Activated CD4-positive, alpha-beta T cell treated with anti-CD3 and anti-CD28 coated beads, Interleukin-2, amount 50 U/mL, for 24 hours (primary cell): ENCODE measurements at regions not wholly inside any gene's neighbourhood (a gene's known extent, or its start where the extent isn't known, plus 50 kb on each side); places are given as distances from the start of the nearest gene placed in this dataset.

ENCODE experiments used
- DNase-seq, 2 donors: peaks; one replicate each; pipeline ENCODE4 v3.0.0-alpha.2; 2020; ENCODE audit warnings: low read depth in 1 of 2, low spot score in 1 of 2

DNA sequence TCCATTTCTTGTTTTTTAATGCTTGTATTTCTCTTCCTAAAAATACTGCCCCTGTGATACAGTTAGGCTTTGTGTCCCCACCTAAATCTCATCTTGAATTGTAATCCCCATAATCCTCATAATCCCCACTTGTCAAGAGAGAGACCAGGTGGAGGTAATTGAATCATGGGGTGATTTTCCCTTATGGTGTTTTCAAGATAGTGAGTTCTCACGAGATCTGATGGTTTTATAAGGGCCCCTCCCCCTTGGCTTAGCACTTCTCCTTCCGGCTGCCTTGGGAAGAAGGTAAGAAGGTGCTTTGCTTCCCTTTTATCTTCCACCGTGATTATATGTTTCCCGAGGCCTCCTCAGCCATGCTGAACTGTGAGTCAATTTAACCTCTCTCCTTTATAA, 227.4 kb downstream of the MAN2A1 start:
- no peak for DNase-seq

DNA sequence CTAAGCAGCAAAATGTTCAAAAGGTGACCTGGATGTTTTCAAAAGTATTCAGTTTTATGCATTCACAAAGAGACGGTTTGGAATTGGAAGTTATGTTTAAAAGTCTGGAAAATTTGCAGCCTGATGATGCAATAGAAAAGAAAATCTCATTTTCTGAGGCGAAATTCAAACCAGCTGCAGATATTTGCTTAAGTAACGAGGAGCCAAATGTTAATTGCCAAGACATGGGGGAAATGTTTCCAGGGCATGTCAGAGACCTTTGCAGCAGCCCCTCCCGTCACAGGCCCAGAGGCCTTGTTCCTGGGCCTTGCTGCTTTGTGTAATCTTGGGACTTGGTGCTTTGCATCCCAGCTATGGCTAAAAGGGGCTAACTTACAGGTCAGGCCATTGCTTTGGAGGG, 228.2 kb downstream of the MAN2A1 start:
- no peak for DNase-seq

DNA sequence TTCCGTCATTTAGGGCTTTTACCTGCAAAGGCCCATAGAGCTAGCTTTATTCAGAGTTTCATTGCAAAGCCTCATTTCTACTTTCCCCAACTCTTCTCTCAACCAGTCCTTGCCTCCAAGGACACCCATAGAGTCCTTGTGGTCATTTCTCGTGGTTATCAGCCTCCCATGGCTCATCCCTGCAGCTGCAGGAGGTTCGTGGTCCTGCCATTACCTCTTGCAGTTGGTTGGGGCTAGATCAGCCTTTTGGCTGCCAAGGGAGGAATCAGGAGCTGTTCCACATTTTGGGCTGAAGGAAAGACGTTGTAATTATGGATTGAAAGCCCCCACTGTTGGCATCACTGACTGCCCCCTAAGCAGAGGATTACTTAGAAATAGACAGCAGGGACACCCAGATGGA, 231.0 kb downstream of the MAN2A1 start:
- no peak for DNase-seq

DNA sequence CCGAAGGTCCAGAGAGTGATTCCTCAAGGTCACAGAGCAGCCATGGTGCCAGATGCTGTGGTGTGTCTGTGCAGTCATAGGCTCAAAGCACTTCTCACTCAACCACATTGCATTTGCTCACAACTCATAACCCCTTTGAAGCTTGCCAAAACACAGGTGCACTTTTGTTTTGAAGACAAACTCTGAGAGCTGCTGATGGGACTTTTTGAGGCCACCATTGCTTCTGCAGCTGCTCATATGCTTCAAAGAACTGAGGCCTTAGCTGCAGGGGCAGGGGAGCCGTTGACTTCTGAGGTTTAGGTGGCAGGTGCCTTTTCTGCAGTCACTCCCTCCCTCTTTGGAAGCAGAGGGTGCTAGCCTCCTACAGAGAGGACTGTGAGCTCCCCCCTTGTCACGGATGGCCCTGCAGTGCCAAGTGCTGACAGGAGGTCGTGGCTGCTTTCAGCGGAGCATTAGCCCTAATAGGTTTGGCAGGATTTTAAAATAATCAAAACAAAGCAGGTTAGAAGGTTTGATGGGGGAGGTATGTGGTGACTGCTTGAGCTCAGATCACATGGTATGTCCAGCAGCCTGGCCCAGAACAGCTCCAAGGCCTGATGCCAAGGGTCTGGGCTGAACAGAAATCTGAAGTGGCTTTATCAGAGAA, 232.1 kb downstream of the MAN2A1 start:
- peak in 1 of 2 donors; percentile 25 for DNase-seq

DNA sequence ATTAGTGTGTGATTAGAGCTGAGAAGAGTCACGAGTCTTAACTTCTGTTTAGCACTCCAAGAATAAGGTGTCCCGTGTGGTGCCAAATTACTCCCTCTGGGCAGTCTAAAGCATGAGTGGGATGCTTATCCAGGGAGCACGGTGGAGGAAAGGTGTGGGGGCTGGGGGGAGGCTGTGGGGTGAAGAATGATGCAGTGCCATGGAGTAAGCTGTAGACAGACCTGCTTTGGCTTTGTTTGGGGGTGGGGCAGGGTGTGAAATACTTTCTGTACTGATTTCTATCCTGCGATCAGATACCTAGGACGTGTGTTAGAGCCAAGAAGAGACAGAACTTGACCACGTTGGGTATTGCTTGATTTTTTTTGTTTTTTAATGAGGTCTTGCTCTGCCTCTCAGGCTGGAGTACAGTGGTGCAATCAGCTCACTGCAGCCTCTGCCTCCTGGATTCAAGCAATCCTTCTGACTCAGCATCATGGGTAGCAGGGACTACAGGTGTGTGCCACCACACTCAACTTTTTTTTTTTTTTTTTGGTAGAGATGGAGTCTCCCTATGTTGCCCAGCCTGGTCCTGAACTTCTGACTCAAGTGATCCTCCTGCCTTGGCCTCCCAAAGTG, 232.8 kb downstream of the MAN2A1 start:
- no peak for DNase-seq

DNA sequence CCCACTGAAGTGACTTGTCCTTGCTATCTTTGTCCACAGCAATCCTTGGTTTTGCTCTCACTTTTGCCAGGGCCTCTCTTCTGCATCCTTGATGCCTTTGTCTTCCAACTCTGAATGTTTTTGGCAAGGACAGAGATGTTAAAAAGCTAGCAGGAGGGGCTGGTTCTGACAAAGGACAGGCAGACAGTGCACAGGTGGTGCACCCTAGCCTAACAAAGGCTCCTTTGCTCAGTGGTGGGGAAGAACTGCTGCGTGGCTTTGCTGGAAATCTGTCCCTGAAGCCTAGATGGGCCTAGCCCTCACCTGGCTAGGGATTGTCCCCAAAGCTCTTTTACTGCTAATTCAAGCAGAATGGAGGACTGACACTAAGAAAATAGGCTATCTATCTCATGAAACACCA, 233.5 kb downstream of the MAN2A1 start:
- no peak for DNase-seq

DNA sequence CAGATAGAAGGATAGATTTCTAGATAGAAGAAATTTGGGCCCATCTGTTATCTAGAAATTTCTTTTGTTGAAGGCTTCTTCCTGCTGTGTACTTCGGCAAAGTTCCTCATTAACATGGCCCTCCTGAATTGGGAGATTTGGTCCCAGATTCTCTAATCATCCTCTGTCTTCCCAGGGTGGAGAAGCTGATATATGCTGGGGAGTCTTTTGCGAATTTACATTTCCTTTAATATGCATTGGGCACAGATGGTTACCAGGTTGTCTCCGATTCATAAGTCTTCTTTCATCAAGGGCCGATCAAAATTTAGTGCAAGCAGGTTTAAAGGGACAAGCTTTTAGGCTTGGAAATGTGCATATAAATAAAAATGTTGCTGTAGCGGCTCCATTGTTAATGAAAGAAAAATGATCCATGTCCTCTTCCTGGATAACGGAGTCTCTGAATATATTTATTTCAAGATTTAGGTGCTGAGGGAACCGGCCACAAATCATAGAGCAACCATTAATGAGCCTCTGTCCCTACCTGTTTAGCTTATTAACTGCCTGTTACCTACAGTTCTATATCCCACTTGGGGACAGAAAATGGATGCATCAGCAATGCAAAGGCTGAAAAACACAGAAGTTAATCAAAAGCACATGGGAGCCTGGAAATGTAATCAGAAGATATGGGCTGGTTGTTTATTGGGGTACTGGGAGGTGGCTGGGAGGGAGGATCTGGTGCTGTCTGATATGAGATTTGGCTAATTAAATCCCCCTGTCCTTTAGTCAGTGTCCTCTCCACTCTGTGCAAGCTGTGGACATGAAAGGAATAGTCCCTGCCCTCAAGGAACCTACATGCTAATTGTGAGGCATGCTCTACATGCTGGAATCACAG, 234.7 kb downstream of the MAN2A1 start:
- DNase-seq, result no peak

DNA sequence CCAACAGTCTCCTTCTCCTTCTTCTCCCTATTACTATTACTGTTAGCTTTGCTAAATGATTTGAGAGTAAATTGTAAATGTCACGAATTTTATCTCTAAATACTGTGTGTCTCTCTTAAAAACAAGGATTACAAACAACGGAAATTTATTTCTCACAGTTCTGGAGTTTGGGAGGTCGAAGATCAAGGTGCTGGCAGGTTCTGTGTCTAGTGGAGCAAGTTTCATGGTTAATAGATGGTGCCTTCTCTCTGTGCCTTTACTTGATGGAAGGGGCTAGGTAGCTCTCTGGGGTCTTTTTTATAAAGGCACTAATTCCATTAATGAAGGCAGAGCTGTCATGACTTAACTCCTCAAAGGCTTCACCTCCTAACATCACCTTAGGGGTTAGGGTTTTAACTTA, 237.9 kb downstream of the MAN2A1 start:
- DNase-seq, result no peak

DNA sequence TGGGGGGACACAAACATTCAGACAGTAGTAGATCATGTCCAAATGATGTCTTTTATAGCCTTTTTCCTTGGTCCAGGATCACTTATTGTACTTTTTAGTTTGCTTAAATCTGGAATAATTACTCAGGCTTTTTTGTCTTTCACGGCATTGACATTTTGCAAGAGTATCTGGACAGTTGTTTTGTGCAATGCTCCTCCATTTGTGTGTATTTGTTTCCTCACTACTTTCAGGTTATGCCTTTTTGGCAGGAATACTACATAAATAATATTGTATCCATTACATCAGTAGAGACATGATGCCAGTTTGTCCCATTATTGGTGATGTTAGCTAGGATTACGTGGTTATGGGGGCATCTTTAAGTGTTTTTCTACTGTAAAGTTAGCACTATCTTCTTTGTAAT, 238.3 kb downstream of the MAN2A1 start:
- no peak for DNase-seq

DNA sequence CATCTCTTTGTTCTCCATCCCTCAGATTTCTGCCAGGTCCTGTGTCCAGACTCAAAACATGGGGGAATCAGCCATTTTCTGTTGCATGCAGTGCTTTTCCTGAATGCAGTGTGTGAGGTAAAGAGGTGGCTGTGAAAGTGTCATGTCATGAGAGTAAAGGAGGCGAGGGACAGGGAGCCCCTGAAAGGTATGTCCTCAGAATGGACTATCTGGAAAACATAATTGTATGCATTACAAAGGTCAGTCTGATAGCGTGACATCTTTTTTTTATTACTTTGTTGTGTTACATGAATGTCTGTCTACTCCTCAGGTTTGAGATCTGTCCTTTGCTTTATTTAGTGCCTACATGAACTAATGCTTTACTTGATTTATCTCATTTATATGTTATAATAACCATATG, 239.1 kb downstream of the MAN2A1 start:
- DNase-seq, result no peak

DNA sequence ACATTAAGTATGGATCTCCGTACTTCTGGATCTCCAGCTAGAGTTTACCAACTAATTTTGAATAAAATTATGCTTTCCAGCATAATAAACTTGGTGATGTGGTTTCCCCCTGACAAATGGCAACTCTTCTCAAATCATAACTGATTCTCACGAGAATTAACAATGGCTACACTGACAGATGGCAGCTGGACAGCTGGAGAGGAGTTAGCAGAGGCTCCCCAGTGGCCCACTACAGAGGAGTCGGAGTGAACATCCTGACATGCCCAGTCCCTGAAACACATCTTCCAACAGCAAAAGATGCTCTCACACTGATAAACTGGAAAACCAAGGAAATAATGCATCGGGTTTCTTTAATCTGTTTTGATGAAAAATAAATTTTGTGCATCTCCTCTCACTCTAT, 239.6 kb downstream of the MAN2A1 start:
- DNase-seq, result no peak

DNA sequence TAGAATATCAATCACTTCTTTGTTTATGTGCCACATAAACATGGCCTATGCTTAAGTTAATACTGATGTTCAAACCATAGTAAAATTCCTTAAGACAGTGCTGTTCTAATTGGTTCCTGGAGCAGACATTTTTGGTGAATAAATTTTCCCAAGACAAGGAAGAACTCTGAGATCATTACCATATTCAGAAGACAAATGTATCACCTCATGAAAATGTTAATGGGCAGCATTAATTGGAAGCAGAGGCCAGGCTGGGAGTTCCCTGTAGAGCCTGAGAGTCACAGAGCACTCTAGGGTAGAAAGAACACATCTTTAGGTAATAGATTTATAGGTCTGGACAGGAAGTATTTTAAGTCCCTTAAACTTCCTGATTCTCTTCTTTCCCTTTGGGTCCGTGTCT, 240.2 kb downstream of the MAN2A1 start:
- DNase-seq, result no peak

DNA sequence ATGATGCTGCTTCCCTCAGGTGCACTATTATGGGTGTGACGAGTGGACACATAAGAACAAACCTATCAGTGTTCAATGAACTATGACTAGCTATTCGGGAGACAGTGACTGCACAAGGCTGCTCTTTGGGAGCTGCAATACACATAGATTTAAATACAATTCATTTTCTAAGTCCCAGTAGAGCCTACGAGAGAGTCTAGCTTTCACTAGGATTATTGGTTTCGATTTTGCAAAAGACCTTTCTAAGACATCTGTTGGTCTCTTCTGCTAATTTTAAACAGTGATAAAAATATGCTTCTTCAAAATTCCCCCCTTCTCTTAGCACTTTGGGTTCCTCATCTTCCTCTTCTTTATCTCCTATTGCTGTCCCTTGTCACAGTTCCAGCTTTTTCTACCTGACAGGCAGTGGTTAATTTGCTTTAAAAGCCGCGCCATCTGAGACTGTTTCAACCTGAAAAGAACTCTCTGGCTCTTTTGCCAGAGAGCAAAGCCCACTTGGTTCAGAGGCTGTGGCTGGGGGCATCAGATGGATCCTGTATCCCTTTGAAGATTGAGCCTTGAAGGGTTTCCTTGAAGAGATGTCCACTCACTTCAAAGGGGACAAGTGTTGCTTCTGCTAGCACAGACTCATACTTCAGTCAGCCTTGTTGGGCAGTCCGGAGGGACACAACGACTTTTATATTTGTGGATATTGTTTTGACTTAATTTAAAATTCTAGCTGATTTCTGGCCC, 241.5 kb downstream of the MAN2A1 start:
- DNase-seq, result no peak

DNA sequence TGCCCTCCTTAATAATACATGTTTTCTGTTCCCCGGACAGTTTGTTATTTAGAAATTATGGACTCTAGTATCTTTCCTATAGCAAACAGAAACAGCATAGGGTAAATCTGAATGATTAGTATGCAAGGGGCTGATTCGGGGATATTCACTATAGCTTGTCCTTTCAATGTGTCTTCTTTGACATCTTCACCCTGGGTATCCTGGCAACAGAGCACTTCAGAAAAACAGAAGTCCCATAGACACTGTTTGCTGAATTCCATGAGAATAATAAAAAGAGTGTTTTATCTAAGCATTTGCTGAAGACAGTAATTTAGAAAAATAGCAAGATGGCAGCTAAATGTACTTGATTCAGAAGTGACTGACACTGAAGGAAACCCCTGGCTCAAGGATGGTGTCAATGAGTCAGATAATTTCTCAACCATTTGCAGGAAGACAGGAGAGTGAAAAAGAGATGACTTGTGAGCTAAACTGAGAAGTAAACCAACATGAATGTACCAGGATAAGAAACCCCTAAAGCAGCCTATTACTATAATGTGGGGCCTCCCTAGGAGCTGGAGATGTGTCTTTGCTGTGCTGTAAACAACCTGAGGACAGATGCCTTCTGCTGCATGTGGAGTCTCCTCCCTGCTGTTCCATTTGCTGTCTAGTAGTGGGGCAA, 246.2 kb downstream of the MAN2A1 start:
- DNase-seq, result no peak

DNA sequence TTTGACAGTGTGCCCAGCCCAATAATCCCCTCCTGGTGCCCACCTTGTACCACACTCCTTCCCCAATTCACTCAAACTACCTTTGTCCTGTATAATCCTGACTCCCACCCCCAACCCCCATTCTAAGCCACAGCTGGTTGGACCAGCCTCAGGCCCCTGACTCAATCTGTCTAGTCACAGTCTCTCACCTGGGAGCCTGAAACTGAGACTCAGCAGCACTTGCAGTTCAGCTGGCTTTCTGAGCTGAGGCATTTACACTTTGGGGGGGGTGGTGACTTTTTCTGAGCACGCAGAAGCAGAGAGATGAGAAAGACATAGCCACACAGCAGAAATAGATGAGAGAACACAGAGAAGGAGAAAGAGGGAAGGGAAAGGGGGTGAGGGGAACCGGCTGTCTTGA, 247.3 kb downstream of the MAN2A1 start:
- DNase-seq, result peak in 1 of 2 donors; percentile 25

DNA sequence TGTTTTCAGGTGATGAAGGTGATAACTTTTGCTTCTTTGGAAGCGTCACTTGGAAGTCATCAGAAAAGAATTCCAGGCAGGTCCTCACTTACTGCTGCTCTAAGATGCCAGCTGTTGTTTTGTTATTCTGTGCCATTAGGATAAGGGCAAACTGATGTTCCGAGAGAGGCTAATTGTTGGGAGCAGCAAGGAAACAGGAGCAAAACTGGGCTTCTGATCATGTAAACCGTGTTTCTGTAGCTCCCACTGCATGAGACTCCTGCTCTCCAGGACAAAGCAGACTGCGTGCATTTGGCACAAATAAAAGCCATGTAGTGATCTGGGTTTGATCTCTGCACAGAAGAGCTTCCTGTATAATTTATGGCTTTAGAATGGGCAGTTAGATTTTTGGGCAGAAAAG, 248.2 kb downstream of the MAN2A1 start:
- no peak for DNase-seq

DNA sequence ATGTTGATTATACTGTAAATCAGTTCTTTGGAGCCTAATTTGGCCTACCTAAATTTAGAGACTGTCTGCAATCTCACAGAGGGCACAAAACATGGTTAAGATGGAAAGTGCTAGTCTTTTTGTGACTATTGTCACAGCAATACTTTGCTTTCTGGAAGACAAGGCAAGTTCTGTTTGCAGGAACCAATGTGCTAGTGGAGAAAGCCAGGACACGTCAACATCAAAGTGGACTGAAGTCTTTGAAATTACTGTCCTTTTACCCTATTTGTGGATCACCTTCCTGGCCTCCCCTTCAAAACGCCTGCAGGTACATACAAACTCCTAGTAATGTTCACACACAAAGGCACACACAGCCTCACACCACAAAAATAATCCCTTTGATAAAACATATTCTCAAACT, 248.7 kb downstream of the MAN2A1 start:
- no peak for DNase-seq

DNA sequence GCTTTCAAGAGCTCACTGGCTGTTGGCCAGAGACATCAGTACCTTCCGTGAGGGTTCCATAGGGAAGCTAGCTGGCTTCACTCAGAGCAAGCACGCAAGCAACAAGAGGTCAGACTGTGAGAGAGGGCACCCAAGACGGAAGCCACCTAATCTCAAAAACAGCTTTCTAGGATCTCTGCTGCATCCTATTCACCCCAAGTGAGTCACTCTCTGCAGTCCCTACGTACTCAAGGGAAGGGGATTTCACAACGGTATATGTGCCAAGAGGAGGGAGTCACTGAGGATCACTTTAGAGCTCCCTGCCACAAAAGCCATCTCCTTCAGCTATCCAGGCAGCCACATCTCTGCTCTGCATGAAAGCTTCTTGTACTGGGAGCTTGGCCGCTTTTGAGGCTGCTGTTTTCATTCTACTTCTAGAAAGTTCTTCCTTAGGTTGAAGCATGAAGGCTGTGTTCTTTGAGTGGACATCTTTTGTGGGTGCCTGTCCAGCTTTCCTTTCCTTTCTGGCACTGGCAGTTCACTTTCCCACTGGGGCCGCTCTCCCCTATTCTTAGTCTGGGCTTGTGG, 249.5 kb downstream of the MAN2A1 start:
- DNase-seq, result no peak

DNA sequence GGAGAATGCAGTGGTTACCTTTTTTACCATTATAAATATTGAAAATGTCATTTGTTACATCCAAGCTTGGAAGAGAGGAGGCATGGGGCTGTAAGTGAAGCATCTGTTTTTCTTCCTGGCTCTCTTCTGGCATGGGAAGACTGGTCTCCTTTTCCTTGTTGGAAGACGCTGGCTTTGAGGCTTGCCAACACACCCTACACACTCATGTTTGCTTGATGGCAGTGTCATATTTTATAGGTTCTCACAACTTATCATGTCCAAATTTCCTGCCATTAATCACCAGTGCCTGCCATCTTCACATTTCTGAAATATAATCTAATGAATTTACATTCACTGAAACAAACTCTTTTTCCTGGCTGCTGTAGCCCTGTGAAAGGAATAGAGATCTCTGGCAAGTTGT, 252.9 kb downstream of the MAN2A1 start:
- no peak for DNase-seq

DNA sequence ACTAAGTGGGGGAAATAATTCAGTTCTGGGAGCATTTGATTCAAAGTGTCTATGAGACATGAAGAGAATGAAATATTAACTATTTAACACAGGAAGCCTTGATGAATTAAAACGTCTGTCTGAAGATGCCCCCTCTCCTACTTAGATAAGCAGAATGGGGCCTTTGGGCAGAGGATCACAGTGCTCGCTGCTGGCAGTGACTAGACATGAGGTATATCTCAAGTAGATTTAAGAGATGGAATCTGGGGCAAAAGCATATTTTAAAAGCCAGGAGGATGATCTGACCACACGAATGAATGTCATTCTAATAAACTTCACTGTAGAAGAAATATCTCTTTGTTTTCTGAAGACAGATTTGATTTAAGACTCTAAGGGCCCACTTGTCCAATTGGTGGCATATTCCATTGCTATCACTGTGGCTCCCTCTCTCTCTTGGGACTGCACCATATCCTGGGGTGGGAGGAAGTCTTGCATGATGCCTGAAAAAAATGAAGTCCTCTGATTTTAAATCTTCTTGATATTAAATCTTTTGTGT, 254.0 kb downstream of the MAN2A1 start:
- DNase-seq, result no peak

DNA sequence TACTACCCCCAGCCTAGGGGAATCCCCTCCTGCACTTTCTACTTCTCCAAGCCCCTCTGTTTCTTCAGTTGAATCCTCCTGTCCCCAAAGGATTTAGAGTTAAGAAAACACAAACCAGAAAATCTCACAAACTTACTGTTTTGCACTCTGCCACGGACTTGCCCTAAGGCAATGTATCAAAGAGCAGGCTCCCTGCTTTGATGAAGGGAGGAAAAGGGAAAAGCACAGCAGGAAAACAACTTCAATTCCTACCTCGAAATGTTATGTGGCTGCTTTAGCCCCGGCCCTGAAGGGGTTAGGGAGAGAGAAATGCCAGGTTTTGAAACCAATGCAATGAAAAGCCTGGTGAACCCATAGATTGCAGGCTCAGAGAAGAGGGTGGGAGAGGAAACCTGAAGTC, 254.7 kb downstream of the MAN2A1 start:
- no peak for DNase-seq
